Neural cell (in vitro differentiated cells): ENCODE measurements at regions not wholly inside any gene's neighbourhood (a gene's known extent, or its start where the extent isn't known, plus 50 kb on each side); places are given as distances from the start of the nearest gene placed in this dataset.

Experiments
- EP300 ChIP-seq: fragments of 450-650 bp; conservative IDR thresholded peaks from 2 replicates; pipeline ENCODE4 v1.6.1; 2014; ENCODE audit warnings: antibody characterized with exemption, mild to moderate bottlenecking, moderate library complexity; ENCODE audit not compliant: poor library complexity, severe bottlenecking
- EZH2 ChIP-seq: fragments of 200-600, 300-800 bp; shearing (Covaris generic), sonication (generic); IDR thresholded peaks from 2 replicates; pipeline ENCODE4 v1.6.1; 2014; ENCODE audit warnings: antibody characterized with exemption, low read length, borderline replicate concordance, mild to moderate bottlenecking; ENCODE audit not compliant: insufficient read depth, poor library complexity, severe bottlenecking
- MXI1 ChIP-seq: fragments of 450-650 bp; conservative IDR thresholded peaks from 2 replicates; pipeline ENCODE4 v1.6.1; 2014; ENCODE audit warnings: antibody characterized with exemption, mild to moderate bottlenecking; ENCODE audit not compliant: poor library complexity, severe bottlenecking
- POLR2AphosphoS5 ChIP-seq: IDR thresholded peaks from 2 replicates; pipeline ENCODE4 v1.6.1; 2012
- RAD21 ChIP-seq: fragments of 450-650 bp; conservative IDR thresholded peaks from 2 replicates; pipeline ENCODE4 v1.6.1; 2014; ENCODE audit warnings: antibody characterized with exemption, mild to moderate bottlenecking, moderate library complexity
- SMC3 ChIP-seq: fragments of 450-650 bp; conservative IDR thresholded peaks from 2 replicates; pipeline ENCODE4 v1.6.1; 2014; ENCODE audit warnings: antibody characterized with exemption, mild to moderate bottlenecking, moderate library complexity; ENCODE audit not compliant: poor library complexity
- TAF1 ChIP-seq: IDR thresholded peaks from 2 replicates; pipeline ENCODE4 v1.6.1; 2012; ENCODE audit warnings: low read depth
- TF ChIP-seq, protein P1 (sequence below): fragments of 450-650 bp; IDR thresholded peaks from 2 replicates; pipeline ENCODE4 v1.5.1; 2014; ENCODE audit warnings: antibody characterized with exemption, mild to moderate bottlenecking, moderate library complexity; ENCODE audit not compliant: poor library complexity, severe bottlenecking
- TF ChIP-seq, protein P2 (sequence below): IDR thresholded peaks from 2 replicates; pipeline ENCODE4 v1.6.1; 2012; ENCODE audit warnings: borderline replicate concordance

DNA sequence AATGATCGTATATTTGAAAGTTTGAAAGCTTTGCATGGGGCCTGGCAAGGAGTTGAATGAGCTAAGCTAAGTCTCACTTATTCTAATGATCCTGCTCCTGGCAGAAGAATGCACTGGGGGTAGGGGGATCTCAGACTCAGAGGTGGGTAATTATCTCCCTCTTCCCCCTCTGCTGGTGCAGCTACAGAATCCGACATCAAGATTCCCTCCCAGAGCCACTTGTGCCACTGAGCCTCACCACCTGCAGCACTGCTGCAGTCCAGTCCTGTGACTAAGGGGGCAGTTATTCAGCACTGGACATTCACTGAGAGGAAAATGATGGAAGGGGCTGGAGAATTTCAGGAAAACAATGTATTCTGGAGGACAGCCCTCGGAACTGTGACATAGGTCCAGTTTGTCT, 205.8 kb downstream of the DEPDC1B start:
- no peak for TF ChIP-seq MXI1
- TF ChIP-seq, protein P1, sequence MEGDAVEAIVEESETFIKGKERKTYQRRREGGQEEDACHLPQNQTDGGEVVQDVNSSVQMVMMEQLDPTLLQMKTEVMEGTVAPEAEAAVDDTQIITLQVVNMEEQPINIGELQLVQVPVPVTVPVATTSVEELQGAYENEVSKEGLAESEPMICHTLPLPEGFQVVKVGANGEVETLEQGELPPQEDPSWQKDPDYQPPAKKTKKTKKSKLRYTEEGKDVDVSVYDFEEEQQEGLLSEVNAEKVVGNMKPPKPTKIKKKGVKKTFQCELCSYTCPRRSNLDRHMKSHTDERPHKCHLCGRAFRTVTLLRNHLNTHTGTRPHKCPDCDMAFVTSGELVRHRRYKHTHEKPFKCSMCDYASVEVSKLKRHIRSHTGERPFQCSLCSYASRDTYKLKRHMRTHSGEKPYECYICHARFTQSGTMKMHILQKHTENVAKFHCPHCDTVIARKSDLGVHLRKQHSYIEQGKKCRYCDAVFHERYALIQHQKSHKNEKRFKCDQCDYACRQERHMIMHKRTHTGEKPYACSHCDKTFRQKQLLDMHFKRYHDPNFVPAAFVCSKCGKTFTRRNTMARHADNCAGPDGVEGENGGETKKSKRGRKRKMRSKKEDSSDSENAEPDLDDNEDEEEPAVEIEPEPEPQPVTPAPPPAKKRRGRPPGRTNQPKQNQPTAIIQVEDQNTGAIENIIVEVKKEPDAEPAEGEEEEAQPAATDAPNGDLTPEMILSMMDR: no peak
- no peak for TF ChIP-seq TAF1
- no peak for TF ChIP-seq POLR2AphosphoS5
- TF ChIP-seq RAD21: no peak
- TF ChIP-seq, protein P2, sequence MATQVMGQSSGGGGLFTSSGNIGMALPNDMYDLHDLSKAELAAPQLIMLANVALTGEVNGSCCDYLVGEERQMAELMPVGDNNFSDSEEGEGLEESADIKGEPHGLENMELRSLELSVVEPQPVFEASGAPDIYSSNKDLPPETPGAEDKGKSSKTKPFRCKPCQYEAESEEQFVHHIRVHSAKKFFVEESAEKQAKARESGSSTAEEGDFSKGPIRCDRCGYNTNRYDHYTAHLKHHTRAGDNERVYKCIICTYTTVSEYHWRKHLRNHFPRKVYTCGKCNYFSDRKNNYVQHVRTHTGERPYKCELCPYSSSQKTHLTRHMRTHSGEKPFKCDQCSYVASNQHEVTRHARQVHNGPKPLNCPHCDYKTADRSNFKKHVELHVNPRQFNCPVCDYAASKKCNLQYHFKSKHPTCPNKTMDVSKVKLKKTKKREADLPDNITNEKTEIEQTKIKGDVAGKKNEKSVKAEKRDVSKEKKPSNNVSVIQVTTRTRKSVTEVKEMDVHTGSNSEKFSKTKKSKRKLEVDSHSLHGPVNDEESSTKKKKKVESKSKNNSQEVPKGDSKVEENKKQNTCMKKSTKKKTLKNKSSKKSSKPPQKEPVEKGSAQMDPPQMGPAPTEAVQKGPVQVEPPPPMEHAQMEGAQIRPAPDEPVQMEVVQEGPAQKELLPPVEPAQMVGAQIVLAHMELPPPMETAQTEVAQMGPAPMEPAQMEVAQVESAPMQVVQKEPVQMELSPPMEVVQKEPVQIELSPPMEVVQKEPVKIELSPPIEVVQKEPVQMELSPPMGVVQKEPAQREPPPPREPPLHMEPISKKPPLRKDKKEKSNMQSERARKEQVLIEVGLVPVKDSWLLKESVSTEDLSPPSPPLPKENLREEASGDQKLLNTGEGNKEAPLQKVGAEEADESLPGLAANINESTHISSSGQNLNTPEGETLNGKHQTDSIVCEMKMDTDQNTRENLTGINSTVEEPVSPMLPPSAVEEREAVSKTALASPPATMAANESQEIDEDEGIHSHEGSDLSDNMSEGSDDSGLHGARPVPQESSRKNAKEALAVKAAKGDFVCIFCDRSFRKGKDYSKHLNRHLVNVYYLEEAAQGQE: no peak
- no peak for TF ChIP-seq EP300
- no peak for TF ChIP-seq EZH2
- no peak for TF ChIP-seq SMC3
